ENCODE measurements at regions not wholly inside any gene's neighbourhood (a gene's known extent, or its start where the extent isn't known, plus 50 kb on each side); places are given as distances from the start of the nearest gene placed in this dataset.
"Not testable (repeated sequence)": the region's sequence is repeated elsewhere in the genome, so short reads cannot be mapped to it uniquely, and the experiment has no call there.

DNA sequence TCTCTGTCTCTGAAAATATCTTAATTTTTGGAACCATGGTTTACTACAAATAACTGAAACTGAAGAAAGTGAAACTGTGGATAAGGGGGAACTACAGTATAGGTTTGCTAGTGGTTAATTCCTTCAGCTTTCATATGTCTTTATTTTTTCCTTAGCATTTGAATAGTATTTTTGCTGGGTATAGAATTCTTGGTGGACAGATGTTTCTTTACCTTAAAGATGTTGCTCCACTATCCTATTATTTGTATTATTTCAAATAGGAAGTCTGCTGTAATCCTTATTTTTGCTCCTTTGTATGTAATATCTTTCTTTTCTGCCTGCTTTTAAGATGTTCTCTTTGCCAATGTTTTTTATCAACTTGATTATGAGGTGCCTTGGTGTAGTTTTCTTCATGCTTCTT, 152.9 kb upstream of the ISL1 start:
- Histone ChIP-seq H3K4me1 (ENCODE audit: insufficient read depth) (no peaks in the 10 kb centered on the region), H3K27ac (no peak overlapping the region), H3K9me3 (no peaks in the 10 kb centered on the region), H3K36me3 (no peaks in the 10 kb centered on the region), H3K4me3 (no peak overlapping the region), H3K27me3 (no peaks in the 10 kb centered on the region)
- TF ChIP-seq, protein P1, sequence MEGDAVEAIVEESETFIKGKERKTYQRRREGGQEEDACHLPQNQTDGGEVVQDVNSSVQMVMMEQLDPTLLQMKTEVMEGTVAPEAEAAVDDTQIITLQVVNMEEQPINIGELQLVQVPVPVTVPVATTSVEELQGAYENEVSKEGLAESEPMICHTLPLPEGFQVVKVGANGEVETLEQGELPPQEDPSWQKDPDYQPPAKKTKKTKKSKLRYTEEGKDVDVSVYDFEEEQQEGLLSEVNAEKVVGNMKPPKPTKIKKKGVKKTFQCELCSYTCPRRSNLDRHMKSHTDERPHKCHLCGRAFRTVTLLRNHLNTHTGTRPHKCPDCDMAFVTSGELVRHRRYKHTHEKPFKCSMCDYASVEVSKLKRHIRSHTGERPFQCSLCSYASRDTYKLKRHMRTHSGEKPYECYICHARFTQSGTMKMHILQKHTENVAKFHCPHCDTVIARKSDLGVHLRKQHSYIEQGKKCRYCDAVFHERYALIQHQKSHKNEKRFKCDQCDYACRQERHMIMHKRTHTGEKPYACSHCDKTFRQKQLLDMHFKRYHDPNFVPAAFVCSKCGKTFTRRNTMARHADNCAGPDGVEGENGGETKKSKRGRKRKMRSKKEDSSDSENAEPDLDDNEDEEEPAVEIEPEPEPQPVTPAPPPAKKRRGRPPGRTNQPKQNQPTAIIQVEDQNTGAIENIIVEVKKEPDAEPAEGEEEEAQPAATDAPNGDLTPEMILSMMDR (IDR thresholded peaks at IDR 0.05) = no peak
- TF ChIP-seq POLR2A (IDR thresholded peaks at IDR 0.05) = no peak
- TF ChIP-seq EP300 (IDR thresholded peaks at IDR 0.05) = no peak
- intact Hi-C loops (cut with DNase I) = no loop called here
- DNase-seq = no peak

DNA sequence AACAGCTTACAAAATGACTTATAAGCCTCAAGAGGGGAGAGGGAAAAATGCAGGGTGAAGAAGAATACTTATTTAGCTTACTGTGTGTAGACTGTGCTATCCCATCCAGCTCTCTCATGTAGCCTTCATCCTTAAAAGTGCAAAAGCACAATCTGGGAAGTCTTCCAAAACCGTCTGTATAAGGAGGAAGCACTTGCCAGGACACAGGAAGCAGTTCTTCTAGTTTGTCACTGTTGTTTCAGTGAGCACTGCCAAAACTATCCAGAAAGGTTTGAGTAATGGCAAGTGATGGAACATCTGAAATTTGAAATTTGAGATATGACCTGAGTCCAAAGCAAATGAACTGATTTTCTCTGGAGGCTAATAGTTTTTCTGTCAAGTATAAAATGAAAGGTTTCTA, 140.8 kb upstream of the ISL1 start:
- Histone ChIP-seq H3K4me1 (ENCODE audit: insufficient read depth) (no peaks in the 10 kb centered on the region), H3K36me3 (no peaks in the 10 kb centered on the region), H3K4me3 (no peak overlapping the region), H3K9me3 (no peaks in the 10 kb centered on the region), H3K27ac (no peak overlapping the region), H3K27me3 (no peaks in the 10 kb centered on the region)
- WGBS, 3 donors = 10 to 26% (median 16%) methylated on average over 1 of the region's 1 CpG
- intact Hi-C loops (cut with DNase I) = loop anchor here in 1 of 4 donors (5.0 kb wide), 1 partner anchor 60 kb away; no protein-coding TSS in a partner anchor
- TF ChIP-seq, protein P1 (IDR thresholded peaks at IDR 0.05) = no peak
- no peak for TF ChIP-seq EP300 (IDR thresholded peaks at IDR 0.05)
- no peak for DNase-seq

- H3K27ac ChIP-seq; H3K36me3 ChIP-seq; H3K9me3 ChIP-seq; DNase-seq; H3K27me3 ChIP-seq; H3K4me1 ChIP-seq (ENCODE audit: insufficient read depth); intact Hi-C loops (cut with DNase I); H3K4me3 ChIP-seq: not testable (repeated sequence)
- 90 to 93% (median 90%) methylated on average over 10 of the region's 10 CpGs for WGBS, 3 donors
Measured at GRCh38 chr5:51250957-51251356, 132.3 kb upstream of the ISL1 start.

GRCh38 chr5:51271261-51271660, 112.0 kb upstream of the ISL1 start:
- no peak for DNase-seq
- Histone ChIP-seq H3K27me3 (no peaks in the 10 kb centered on the region), H3K36me3 (no peaks in the 10 kb centered on the region), H3K4me1 (ENCODE audit: insufficient read depth) (no peaks in the 10 kb centered on the region), H3K4me3 (no peak overlapping the region), H3K27ac (no peak overlapping the region), H3K9me3 (no peaks in the 10 kb centered on the region)
- no peak for TF ChIP-seq POLR2A (IDR thresholded peaks at IDR 0.05)
- TF ChIP-seq EP300 (IDR thresholded peaks at IDR 0.05) = no peak
- TF ChIP-seq, protein P1 (IDR thresholded peaks at IDR 0.05) = no peak
- 82 to 84% (median 82%) methylated on average over 6 of the region's 6 CpGs for WGBS, 3 donors
- intact Hi-C loops (cut with DNase I) = no loop called here

GRCh38 chr5:51273021-51273420, 110.2 kb upstream of the ISL1 start:
- no peak for TF ChIP-seq EP300 (IDR thresholded peaks at IDR 0.05)
- no peak for TF ChIP-seq POLR2A (IDR thresholded peaks at IDR 0.05)
- TF ChIP-seq, protein P1 (IDR thresholded peaks at IDR 0.05) = no peak
- Histone ChIP-seq H3K27me3 (no peaks in the 10 kb centered on the region), H3K36me3 (no peaks in the 10 kb centered on the region), H3K4me1 (ENCODE audit: insufficient read depth) (no peaks in the 10 kb centered on the region), H3K27ac (no peak overlapping the region), H3K9me3 (no peaks in the 10 kb centered on the region), H3K4me3 (no peak overlapping the region)
- intact Hi-C loops (cut with DNase I) = no loop called here
- no peak for DNase-seq
- whole genome bisulfite sequencing, 3 donors = 57 to 67% (median 65%) methylated on average over 3 of the region's 3 CpGs

Measured in ovary (tissue), 7 donors.